ENCODE measurements at regions not wholly inside any gene's neighbourhood (a gene's known extent, or its start where the extent isn't known, plus 50 kb on each side); places are given as distances from the start of the nearest gene placed in this dataset.
"Not testable (repeated sequence)": the region's sequence is repeated elsewhere in the genome, so short reads cannot be mapped to it uniquely, and the experiment has no call there.

GRCh38 chr2:153307223-153307622 is 171.3 kb downstream of the RPRM start:
- no peak for DNase-seq

GRCh38 chr2:153299809-153300208 is 178.8 kb downstream of the RPRM start:
- no peak for DNase-seq

GRCh38 chr2:153299217-153299616 is 179.3 kb downstream of the RPRM start:
- DNase-seq, result no peak

- peak; percentile 46 to 68 (median 49) for DNase-seq
Observed at GRCh38 chr2:153294199-153294786, 184.3 kb downstream of the RPRM start.

GRCh38 chr2:153291718-153292117 is 186.8 kb downstream of the RPRM start:
- DNase-seq, result peak in 1 of 3 donors; percentile 17

GRCh38 chr2:153287109-153287801 is 191.3 kb downstream of the RPRM start:
- DNase-seq, result no peak

- DNase-seq, result no peak
Observed at GRCh38 chr2:153268941-153269461, 209.6 kb downstream of the RPRM start.

GRCh38 chr2:153256876-153257275 is 221.7 kb downstream of the RPRM start:
- DNase-seq, result not testable (repeated sequence)

- DNase-seq, result not testable (repeated sequence)
Observed at GRCh38 chr2:153246636-153247035, 231.9 kb downstream of the RPRM start.

GRCh38 chr2:153235516-153235915 is 243.0 kb downstream of the RPRM start:
- no peak for DNase-seq

- DNase-seq, result no peak
Observed at GRCh38 chr2:153232464-153232863, 246.1 kb downstream of the RPRM start.

- DNase-seq, result peak; percentile 1 to 14 (median 6)
Observed at GRCh38 chr2:153230977-153231376, 247.6 kb downstream of the RPRM start.

GRCh38 chr2:153228904-153229303 is 249.7 kb downstream of the RPRM start:
- peak; percentile 2 to 27 (median 11) for DNase-seq

- peak in 1 of 3 donors; percentile 10 for DNase-seq
Observed at GRCh38 chr2:153227981-153228380, 250.6 kb downstream of the RPRM start.

GRCh38 chr2:153222231-153223165 is 256.1 kb downstream of the RPRM start:
- DNase-seq, result no peak

- DNase-seq, result no peak
Observed at GRCh38 chr2:153221506-153221905, 257.1 kb downstream of the RPRM start.

- no peak for DNase-seq
Observed at GRCh38 chr2:153221087-153221486, 257.5 kb downstream of the RPRM start.

GRCh38 chr2:153218851-153219250 is 259.7 kb downstream of the RPRM start:
- no peak for DNase-seq

GRCh38 chr2:153214337-153214736 is 264.2 kb downstream of the RPRM start:
- DNase-seq, result no peak

GRCh38 chr2:153213022-153213421 is 265.5 kb downstream of the RPRM start:
- DNase-seq, result no peak

GRCh38 chr2:153197402-153198386 is 280.9 kb downstream of the RPRM start:
- no peak for DNase-seq
